NCI-H774 (cell line): ENCODE measurements at regions not wholly inside any gene's neighbourhood (a gene's known extent, or its start where the extent isn't known, plus 50 kb on each side); places are given as distances from the start of the nearest gene placed in this dataset.

Experiments used
- DNase-seq: peaks from one replicate; lab custom pipeline; 2025; lab: John Stamatoyannopoulos, UW

- DNase-seq, result no peak
These were observed 904.8 kb upstream of the PCDH20 start for GRCh38 chr13:62320129-62321108.

GRCh38 chr13:62309904-62310303, 894.3 kb upstream of the PCDH20 start:
- no peak for DNase-seq

DNA sequence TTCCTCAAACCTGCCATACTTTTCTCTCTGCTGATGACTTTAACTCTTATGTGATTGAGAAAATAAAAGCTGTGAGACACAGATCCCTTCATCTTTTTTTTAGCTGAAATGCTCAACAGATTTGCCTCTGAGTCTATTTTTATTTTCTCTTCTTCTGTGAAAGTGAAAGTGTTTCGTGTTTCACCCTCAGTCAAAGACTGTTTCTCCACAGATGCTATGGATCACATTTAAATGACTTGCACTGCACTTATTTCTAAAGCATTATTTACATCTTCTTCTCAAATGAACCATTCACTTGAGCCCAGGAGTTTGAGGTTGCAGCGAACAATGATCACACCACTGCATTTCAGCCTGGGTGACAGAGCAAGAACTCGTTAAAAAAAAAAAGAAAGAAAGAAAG, 890.1 kb upstream of the PCDH20 start:
- DNase-seq, result no peak

DNA sequence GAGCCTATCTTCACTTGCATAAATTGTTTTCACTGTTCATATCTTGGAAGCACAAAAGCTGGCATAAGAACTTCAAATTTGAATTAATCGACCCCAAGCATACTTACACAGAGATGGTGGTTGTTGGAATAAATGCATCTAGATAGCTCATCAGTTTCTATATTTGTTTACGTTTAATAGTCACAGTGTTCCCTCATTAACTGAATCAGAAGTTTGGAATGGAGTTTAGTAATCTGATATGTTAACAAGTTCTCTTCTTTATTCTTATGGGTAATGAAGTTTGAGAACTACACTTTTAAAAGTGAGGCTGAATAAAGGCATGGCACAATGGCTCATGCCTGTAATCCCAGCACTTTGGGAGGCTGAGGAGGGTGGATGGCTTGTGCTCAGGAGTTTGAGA, 886.7 kb upstream of the PCDH20 start:
- no peak for DNase-seq

DNA sequence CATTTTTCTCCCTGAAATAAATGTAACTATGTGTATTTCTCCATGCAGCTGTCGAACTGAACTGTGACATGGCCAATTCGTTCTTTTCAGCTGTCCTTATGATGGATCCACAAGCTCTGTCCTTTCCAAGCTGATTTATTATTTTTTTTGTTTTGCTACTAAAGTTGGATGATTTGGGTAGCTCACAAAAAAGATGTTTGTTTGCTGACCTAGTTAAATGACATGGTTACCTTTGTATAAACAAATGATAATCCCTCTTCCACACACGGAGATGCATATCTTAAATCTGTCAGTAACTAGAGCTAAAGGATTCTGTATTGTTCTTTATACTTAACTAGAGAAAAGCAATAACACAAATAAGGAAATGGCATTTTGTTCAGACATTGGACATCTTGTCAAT, 884.3 kb upstream of the PCDH20 start:
- DNase-seq, result no peak

DNA sequence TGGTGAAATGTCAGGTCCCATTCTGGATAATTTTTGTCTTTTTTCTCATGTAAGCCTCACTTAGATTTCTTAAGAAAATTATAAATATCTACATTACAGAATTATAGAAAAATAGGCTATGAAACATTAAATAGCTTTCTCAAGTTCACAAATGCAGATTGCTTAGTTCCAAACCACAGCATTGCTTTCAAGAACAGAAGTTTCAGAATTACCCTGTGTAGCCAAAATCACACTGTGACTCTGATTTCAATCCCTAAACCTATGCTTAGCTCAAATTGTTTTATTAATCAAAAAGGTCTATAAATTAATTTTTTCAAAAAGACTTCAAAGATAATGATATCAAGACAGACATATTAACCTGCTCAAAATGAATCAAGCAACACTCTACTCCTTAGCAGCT, 881.2 kb upstream of the PCDH20 start:
- no peak for DNase-seq

DNA sequence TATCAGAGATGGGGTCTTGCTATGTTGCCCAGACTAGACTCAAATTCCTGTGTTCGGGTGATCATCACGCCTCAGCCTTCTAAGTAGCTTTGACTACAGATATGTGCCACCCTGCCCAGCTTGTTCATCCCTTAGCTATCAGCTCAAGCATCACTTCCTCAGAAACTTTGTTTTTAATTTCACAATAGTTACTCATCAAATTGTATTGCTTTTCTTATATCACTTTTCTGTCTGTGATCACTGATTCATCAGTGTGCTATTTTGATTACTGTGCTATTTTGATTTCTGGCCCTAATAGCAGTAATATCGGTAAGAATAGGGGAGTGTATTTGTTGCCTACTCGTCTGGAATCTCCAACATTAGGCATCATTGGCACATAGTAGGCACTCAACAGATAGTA, 878.6 kb upstream of the PCDH20 start:
- no peak for DNase-seq

GRCh38 chr13:62292714-62293480, 877.2 kb upstream of the PCDH20 start:
- no peak for DNase-seq

- DNase-seq, result no peak
These were observed 874.9 kb upstream of the PCDH20 start for GRCh38 chr13:62290542-62290941.

- no peak for DNase-seq
These were observed 872.1 kb upstream of the PCDH20 start for GRCh38 chr13:62287764-62288163.

- no peak for DNase-seq
These were observed 864.9 kb upstream of the PCDH20 start for GRCh38 chr13:62280590-62280989.

- DNase-seq, result no peak
These were observed 862.6 kb upstream of the PCDH20 start for GRCh38 chr13:62278271-62278670.

GRCh38 chr13:62251734-62252133, 836.1 kb upstream of the PCDH20 start:
- DNase-seq, result no peak

DNA sequence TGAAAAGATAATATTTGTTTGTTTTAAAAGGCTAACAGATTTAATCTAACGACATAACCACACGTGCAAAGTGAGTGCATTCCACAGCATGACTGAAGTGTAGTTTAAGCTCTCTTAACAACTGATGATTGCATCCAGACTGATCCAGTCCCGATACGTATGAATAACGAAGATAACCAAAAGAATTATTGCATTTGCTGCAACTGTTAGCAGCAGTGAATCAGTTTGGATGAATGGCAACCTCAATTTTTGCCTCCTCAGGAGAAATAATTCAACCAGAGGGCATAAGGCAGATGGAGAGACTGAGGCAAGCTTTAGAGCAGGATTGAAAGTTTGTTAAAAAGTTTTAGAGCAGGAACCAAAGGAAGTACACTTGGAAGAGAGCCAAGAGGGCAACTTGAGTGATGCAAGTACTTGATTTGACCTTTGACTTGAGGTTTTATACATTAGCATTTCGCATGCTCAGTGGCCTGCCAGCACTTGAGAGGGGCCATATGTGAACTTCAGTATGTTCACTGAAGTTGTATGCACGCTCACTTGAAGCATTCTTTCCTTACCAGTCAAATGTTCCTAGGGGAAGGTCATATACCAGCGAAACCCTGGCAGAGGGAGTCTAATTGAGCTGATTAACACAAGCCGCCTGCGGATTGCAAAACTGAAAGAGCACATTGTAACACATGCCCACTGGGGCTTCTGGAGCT, 835.0 kb upstream of the PCDH20 start:
- no peak for DNase-seq

- DNase-seq, result no peak
These were observed 830.9 kb upstream of the PCDH20 start for GRCh38 chr13:62246581-62246980.

GRCh38 chr13:62243106-62243505, 827.5 kb upstream of the PCDH20 start:
- no peak for DNase-seq

DNA sequence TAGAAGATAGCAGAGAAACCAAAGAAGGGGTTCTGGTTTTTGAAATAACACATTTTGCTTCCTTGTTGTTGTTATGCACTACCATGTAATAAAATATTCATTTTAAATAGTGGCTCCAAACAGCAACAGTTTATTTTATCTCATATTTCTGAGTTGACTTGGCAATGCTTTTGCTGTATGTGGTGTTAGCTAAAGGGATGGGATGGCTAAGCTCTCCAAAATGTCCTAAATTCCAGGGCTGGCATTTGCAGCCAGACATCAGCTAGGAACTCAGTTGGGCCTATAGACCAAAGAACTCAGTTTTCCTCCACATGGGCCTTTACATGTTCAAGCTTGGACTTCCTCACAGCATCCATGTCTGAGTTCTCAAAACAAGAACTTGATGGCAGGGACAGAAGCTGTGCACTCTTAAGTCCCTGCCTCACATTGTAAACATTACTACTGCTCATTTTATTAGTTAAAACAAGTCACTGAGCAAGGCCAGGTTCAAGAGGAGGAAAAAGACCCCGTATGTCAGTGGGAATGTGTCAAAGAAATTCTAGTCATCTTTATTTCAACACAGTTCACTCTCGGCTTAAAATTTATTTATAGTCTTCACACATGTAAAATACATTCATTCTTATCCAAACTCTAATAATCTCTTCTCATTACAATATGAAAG, 819.3 kb upstream of the PCDH20 start:
- DNase-seq, result no peak

DNA sequence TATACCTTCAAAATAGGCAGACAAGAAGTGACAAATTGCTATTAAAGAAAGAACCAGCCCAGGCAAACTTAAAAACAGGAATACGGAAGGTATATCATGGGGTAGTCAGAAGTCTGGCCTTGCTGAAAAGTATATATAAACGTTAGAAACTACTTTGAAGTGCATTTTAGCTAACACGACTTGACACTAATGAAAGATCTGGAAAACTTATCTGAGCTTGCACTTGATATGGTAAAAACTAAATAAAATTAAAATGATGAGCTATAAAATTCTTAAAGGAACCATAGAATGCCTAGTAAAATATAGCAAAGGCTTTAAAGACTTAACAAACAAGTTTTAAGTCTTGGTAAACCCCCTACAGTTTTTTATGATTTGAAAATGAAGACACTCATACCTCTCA, 795.3 kb upstream of the PCDH20 start:
- no peak for DNase-seq

- DNase-seq, result no peak
These were observed 793.9 kb upstream of the PCDH20 start for GRCh38 chr13:62209529-62209928.

DNA sequence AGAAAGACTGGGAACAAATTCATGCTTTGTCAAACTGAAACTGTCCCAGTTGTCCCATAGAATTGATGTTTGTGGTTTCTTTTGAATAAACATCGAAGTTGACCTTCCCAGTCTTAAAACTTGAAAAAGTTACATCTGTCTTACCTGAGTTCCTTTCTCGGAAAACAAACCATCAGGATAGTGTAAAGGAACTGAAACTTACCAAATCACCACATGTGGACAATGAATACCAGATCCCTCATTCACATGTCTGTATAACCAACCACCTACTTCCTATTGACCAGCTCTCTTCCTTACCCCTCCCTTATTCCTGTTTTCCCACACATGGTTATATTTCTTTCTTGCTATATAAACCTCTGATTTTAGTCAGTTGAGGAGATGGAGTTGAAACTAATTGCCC, 791.7 kb upstream of the PCDH20 start:
- no peak for DNase-seq

DNA sequence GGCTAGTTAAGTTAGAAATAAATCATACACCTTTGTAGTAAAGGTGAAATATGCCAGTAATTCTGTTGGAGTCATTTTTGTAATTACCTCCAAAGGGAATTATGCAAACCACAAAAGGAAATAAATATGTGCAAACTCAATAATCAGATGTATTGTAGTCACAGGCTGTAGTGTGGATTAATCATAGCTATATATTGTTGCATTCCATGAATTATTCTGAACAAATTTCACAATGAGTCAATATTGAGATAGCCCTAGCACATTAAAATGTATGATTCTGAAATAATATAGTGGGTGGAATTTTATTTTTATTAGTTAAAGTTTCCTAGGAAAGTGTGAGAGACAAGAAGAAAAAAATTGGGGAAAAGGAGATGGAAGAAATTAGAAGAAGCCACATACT, 790.5 kb upstream of the PCDH20 start:
- no peak for DNase-seq

DNA sequence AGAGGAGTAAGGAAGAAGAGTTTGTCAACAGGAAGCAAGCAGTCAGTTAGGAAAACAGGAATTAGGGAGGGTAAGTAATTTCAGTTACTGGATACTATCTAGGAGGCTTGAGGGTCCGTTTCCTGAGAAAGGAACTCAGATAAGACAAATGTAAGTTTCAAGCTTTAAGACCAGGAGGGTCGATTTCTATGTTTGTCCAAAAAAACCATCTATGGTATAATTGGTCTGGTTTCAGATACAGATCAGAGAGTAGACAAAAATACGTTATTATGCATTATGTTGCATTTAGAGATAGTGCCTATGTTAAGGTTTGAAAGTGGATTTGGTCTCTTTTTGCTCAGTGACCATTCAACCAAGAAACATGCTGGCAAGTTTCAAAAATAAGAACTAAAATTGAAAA, 789.6 kb upstream of the PCDH20 start:
- no peak for DNase-seq
